ENCODE measurements at regions not wholly inside any gene's neighbourhood (a gene's known extent, or its start where the extent isn't known, plus 50 kb on each side); places are given as distances from the start of the nearest gene placed in this dataset.

- no peak for DNase-seq (ENCODE audit: low spot score)
- in situ Hi-C loops (cut with MboI; ENCODE audit: low pct_unique_long_range_greater_than_20kb, low sequenced_read_pairs, unreplicated experiment), result no loop called here
- no peak for TF ChIP-seq CTCF (IDR thresholded peaks at IDR 0.05; ENCODE audit: extremely low read depth, insufficient read depth, missing control alignments)
Observed at GRCh38 chr12:77210724-77211123, 145.4 kb upstream of the E2F7 start.

GRCh38 chr12:77204083-77204482, 138.7 kb upstream of the E2F7 start:
- peak; percentile 13 for TF ChIP-seq CTCF (IDR thresholded peaks at IDR 0.05; ENCODE audit: extremely low read depth, insufficient read depth, missing control alignments)
- DNase-seq (ENCODE audit: low spot score), result no peak
- in situ Hi-C loops (cut with MboI; ENCODE audit: low pct_unique_long_range_greater_than_20kb, low sequenced_read_pairs, unreplicated experiment), result no loop called here

GRCh38 chr12:77202457-77203060, 137.2 kb upstream of the E2F7 start:
- no peak for TF ChIP-seq CTCF (IDR thresholded peaks at IDR 0.05; ENCODE audit: extremely low read depth, insufficient read depth, missing control alignments)

GRCh38 chr12:77189901-77190416, 124.6 kb upstream of the E2F7 start:
- TF ChIP-seq CTCF (IDR thresholded peaks at IDR 0.05; ENCODE audit: extremely low read depth, insufficient read depth, missing control alignments), result no peak
- in situ Hi-C loops (cut with MboI; ENCODE audit: low pct_unique_long_range_greater_than_20kb, low sequenced_read_pairs, unreplicated experiment), result no loop called here

More at GRCh38 chr12:77202457-77203060, 137.2 kb upstream of the E2F7 start:
- DNase-seq (ENCODE audit: low spot score), result no peak
- in situ Hi-C loops (cut with MboI; ENCODE audit: low pct_unique_long_range_greater_than_20kb, low sequenced_read_pairs, unreplicated experiment), result no loop called here

GRCh38 chr12:77189458-77189857, 124.1 kb upstream of the E2F7 start:
- TF ChIP-seq CTCF (IDR thresholded peaks at IDR 0.05; ENCODE audit: extremely low read depth, insufficient read depth, missing control alignments), result no peak
- no peak for DNase-seq (ENCODE audit: low spot score)
- in situ Hi-C loops (cut with MboI; ENCODE audit: low pct_unique_long_range_greater_than_20kb, low sequenced_read_pairs, unreplicated experiment), result no loop called here

More at GRCh38 chr12:77189901-77190416, 124.6 kb upstream of the E2F7 start:
- DNase-seq (ENCODE audit: low spot score), result no peak

GRCh38 chr12:77179515-77179914, 114.1 kb upstream of the E2F7 start:
- TF ChIP-seq CTCF (IDR thresholded peaks at IDR 0.05; ENCODE audit: extremely low read depth, insufficient read depth, missing control alignments), result no peak
- no peak for DNase-seq (ENCODE audit: low spot score)
- in situ Hi-C loops (cut with MboI; ENCODE audit: low pct_unique_long_range_greater_than_20kb, low sequenced_read_pairs, unreplicated experiment), result no loop called here
